ENCODE measurements at regions not wholly inside any gene's neighbourhood (a gene's known extent, or its start where the extent isn't known, plus 50 kb on each side); places are given as distances from the start of the nearest gene placed in this dataset.

DNA sequence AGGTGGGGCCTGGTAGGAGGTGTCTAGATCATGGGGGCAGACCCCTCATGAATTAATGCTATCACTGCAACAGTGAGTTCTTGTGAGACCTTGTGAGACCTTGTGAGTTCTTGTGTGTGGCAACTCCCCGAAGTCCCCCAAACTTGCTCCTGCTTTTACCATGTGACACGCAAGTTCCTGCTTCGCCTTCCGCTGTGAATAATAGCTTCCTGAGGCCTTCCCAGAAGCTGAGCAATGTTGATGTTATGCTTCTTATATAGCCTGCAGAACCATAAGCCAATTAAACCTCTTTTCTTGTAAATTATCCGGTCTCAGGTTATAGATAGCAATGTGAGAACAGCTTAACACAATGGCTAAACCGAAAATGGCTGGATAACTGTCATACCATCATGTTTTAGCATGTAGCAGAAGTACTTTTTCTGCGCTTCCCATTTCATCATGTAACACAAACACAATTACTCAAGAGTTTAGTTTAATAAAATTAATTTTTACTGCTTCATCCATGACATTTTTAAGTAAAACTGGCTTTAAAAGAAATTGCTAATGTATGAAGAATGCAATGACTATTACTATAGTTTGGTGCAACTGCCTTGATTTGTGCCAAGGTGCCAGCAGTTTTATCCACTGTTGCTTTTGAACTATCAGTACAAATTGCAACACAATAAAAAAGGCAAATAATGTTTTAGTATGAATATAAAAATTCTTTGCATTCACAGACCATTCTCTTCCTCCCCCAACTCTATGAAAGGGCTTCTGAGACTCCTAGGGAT lies 87.7 kb upstream of the TMEM168 start:
- Histone ChIP-seq H3K4me1 (ENCODE audit: control insufficient read depth in 1 of 2, insufficient read depth in 2 of 2, low read length in 2 of 2) (no peaks in the 10 kb centered on the region), H3K4me3 (ENCODE audit: low read length in 2 of 2) (no peak overlapping the region), H3K27ac (ENCODE audit: low read depth in 1 of 2, low read length in 2 of 2) (no peak overlapping the region), H3K36me3 (ENCODE audit: control insufficient read depth in 1 of 2, insufficient read depth in 2 of 2, low read length in 1 of 2) (peaks cover 0 to 2% of the 10 kb centered on the region in 2 donors), H3K27me3 (ENCODE audit: control insufficient read depth in 1 of 2, insufficient read depth in 2 of 2, low read length in 1 of 2) (no peaks in the 10 kb centered on the region), H3K9me3 (ENCODE audit: control insufficient read depth, low read length) (no peaks in the 10 kb centered on the region)
- intact Hi-C loops (cut with DNase I): no loop called here
- WGBS, 2 donors: 87 to 90% methylated on average over 7 of the region's 7 CpGs
- DNase-seq: no peak
- no peak for ATAC-seq (ENCODE audit: low FRiP score)

DNA sequence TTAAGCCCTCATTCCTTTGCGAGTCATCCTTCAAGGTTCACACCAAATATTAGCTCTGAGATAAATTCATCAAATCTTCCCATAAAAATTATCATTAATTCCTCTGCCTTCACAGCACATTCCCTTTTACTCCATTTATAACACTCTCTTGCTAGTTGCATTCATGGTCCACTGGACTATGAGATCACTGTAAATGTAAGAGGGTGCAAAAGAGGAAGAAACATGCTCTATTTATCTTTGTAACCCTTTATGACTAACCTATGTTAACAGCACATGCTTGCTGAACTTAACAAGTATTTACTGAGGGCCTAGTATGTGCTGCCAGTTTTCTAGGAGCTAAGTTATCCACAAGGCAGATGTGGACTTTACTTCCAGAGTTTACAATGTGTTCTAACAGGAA lies 86.7 kb upstream of the TMEM168 start:
- H3K27ac ChIP-seq (ENCODE audit: low read depth in 1 of 2, low read length in 2 of 2): no peak overlapping the region
- intact Hi-C loops (cut with DNase I): no loop called here
- WGBS, 2 donors: 97 to 98% methylated on average over 1 of the region's 1 CpG
- ATAC-seq (ENCODE audit: low FRiP score) (no peak), DNase-seq (no peak)
- H3K4me1 ChIP-seq (ENCODE audit: control insufficient read depth in 1 of 2, insufficient read depth in 2 of 2, low read length in 2 of 2): no peaks in the 10 kb centered on the region
- H3K36me3 ChIP-seq (ENCODE audit: control insufficient read depth in 1 of 2, insufficient read depth in 2 of 2, low read length in 1 of 2): peaks cover 0 to 2% of the 10 kb centered on the region in 2 donors
- no peak overlapping the region for H3K4me3 ChIP-seq (ENCODE audit: low read length in 2 of 2)
- no peaks in the 10 kb centered on the region for H3K27me3 ChIP-seq (ENCODE audit: control insufficient read depth in 1 of 2, insufficient read depth in 2 of 2, low read length in 1 of 2)
- H3K9me3 ChIP-seq (ENCODE audit: control insufficient read depth, low read length): no peaks in the 10 kb centered on the region

DNA sequence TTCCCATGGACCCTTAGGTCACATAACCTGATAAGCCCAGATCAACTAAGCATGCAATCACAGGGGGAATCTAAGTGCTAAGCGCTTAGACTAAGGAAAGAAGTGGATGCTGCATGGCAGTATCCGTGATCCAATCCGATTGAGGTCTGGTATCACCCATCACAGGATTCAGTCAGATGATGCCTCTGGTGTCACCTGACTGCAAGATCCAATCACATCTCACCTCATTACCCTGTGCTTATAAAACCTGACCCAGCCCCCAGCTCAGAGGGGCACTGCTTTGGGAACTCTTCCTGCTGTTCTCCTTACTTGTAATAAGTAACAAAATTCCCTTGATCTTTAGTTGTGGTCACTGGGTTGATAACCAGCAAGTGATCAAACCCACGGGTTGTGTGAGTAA lies 84.7 kb upstream of the TMEM168 start:
- Histone ChIP-seq H3K4me1 (ENCODE audit: control insufficient read depth in 1 of 2, insufficient read depth in 2 of 2, low read length in 2 of 2) (no peaks in the 10 kb centered on the region), H3K9me3 (ENCODE audit: control insufficient read depth, low read length) (no peaks in the 10 kb centered on the region), H3K27ac (ENCODE audit: low read depth in 1 of 2, low read length in 2 of 2) (no peak overlapping the region), H3K4me3 (ENCODE audit: low read length in 2 of 2) (no peak overlapping the region), H3K36me3 (ENCODE audit: control insufficient read depth in 1 of 2, insufficient read depth in 2 of 2, low read length in 1 of 2) (peaks cover 2 to 4% of the 10 kb centered on the region in 2 donors), H3K27me3 (ENCODE audit: control insufficient read depth in 1 of 2, insufficient read depth in 2 of 2, low read length in 1 of 2) (no peaks in the 10 kb centered on the region)
- DNase-seq (no peak), ATAC-seq (ENCODE audit: low FRiP score) (no peak)
- intact Hi-C loops (cut with DNase I): no loop called here
- WGBS, 2 donors: 94 to 96% methylated on average over 4 of the region's 4 CpGs

DNA sequence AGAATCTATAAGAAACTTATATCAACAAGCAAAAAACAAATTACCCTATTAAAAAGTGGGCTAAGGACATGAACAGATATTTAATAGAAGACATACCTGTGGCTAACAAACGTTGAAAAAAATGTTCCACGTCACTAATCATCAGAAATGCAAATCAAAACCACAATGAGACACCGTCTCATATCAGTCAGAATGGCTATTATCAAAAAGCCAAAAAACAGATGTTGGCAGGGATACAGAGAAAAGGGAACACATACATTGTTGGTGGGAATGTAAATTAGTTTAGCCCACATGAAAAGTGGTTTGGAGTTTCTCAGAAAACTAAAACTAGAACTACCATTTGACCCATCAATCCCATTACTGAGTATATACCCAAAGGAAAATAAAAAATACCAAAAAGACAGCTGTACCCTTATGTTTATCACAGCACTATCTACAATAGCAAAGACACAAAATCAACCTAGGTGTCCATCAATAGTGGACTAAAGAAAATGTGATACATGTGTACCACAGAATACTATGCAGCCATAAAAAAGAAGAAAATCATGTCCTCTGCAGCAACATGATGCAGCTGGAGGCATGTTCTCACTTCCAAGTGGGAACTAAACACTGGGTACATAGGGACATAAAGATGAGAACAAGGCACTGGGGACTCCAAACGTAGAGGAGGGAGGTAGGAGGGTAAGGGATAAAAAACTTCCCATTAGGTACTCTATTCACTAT lies 83.8 kb upstream of the TMEM168 start:
- no peak for ATAC-seq (ENCODE audit: low FRiP score)
- H3K9me3 ChIP-seq (ENCODE audit: control insufficient read depth, low read length): no peaks in the 10 kb centered on the region
- intact Hi-C loops (cut with DNase I): no loop called here
- no peak for DNase-seq
- no peak overlapping the region for H3K27ac ChIP-seq (ENCODE audit: low read depth in 1 of 2, low read length in 2 of 2)
- no peaks in the 10 kb centered on the region for H3K4me1 ChIP-seq (ENCODE audit: control insufficient read depth in 1 of 2, insufficient read depth in 2 of 2, low read length in 2 of 2)
- no peaks in the 10 kb centered on the region for H3K27me3 ChIP-seq (ENCODE audit: control insufficient read depth in 1 of 2, insufficient read depth in 2 of 2, low read length in 1 of 2)
- WGBS, 2 donors: 89 to 91% methylated on average over 4 of the region's 4 CpGs
- H3K4me3 ChIP-seq (ENCODE audit: low read length in 2 of 2): no peak overlapping the region
- peaks cover 2 to 4% of the 10 kb centered on the region in 2 donors for H3K36me3 ChIP-seq (ENCODE audit: control insufficient read depth in 1 of 2, insufficient read depth in 2 of 2, low read length in 1 of 2)

DNA sequence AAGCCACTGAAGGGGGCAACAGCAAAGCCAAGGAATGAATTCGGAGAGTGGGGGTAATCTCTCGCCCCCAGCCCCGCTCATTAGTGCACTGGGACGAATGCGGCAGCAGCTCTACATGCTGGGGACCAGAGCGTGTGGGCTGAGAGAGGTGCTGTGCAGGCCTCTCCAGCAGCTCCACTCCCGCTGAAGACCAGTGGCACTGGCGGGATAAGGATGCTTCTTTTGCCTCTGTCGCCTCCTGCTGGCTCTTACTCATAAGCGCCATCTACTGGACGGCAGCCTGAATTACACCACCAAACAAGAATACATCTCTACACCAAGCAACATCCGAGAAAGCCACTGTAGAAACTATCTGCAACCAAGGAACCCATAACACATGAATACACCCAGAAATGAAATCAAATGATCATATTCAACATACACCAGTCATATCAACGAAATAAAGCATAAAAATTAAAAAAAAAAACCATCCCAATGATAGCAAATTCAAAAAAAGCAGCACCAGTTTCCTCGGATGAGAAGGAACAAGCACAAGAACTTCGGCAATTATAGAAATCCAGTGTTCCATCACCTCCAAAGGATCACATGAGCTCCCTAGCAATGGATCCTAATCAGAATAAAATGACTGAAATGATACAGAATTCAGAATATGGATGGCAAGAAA lies 79.0 kb upstream of the TMEM168 start:
- H3K27ac ChIP-seq (ENCODE audit: low read depth in 1 of 2, low read length in 2 of 2): no peak overlapping the region
- no peaks in the 10 kb centered on the region for H3K9me3 ChIP-seq (ENCODE audit: control insufficient read depth, low read length)
- WGBS, 2 donors: 73 to 75% methylated on average over 15 of the region's 15 CpGs
- intact Hi-C loops (cut with DNase I): no loop called here
- H3K27me3 ChIP-seq (ENCODE audit: control insufficient read depth in 1 of 2, insufficient read depth in 2 of 2, low read length in 1 of 2): no peaks in the 10 kb centered on the region
- no peak for DNase-seq
- peaks cover 0 to 4% of the 10 kb centered on the region in 2 donors for H3K36me3 ChIP-seq (ENCODE audit: control insufficient read depth in 1 of 2, insufficient read depth in 2 of 2, low read length in 1 of 2)
- ATAC-seq (ENCODE audit: low FRiP score): peak; percentile 38
- no peak overlapping the region for H3K4me3 ChIP-seq (ENCODE audit: low read length in 2 of 2)
- H3K4me1 ChIP-seq (ENCODE audit: control insufficient read depth in 1 of 2, insufficient read depth in 2 of 2, low read length in 2 of 2): peaks cover 0 to 2% of the 10 kb centered on the region in 2 donors

DNA sequence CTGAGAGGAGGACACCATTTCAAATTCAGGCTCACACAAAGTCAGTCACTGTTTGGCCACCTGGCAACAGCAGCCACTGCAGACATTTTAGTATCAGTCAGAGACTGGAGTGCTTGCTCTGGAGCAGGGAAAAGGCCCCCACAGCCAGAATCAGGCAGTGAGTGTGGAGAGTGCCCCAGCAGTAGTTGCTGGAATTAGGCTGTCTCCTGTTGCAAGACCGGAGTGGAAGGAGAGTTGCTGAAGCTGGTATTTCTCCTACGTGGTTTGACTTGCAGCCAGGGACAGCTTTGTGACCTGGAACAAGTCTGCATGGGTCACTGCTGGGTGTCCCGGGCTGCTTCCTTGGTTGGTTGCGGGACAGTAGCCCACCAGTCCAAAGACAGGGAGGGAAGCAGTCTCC lies 78.4 kb upstream of the TMEM168 start:
- no peak for ATAC-seq (ENCODE audit: low FRiP score)
- intact Hi-C loops (cut with DNase I): no loop called here

DNA sequence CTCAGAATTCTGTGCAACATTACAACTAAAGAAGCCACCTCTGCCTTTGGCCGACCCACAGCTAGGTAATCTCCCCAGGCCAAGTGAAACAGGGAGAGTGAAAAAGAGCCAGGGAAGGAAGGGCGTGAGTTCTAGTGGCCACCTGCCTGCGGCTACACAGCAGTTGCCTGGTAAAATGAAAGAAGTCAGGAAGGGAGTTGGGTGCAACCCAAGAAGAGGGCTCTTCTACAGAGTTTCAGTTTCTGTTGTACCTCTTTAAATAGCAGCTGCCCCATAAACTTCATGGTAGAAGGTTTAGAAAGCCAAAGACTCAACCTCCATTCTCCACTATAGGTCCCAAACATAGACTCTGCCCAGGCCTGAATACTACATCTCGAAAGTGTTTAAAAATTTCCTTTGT lies 76.2 kb upstream of the TMEM168 start:
- no peak for DNase-seq

More for the DNA sequence above, 78.4 kb upstream of the TMEM168 start:
- Histone ChIP-seq H3K9me3 (ENCODE audit: control insufficient read depth, low read length) (no peaks in the 10 kb centered on the region), H3K36me3 (ENCODE audit: control insufficient read depth in 1 of 2, insufficient read depth in 2 of 2, low read length in 1 of 2) (peaks cover 0 to 4% of the 10 kb centered on the region in 2 donors), H3K4me1 (ENCODE audit: control insufficient read depth in 1 of 2, insufficient read depth in 2 of 2, low read length in 2 of 2) (peaks cover 0 to 2% of the 10 kb centered on the region in 2 donors), H3K4me3 (ENCODE audit: low read length in 2 of 2) (no peak overlapping the region), H3K27me3 (ENCODE audit: control insufficient read depth in 1 of 2, insufficient read depth in 2 of 2, low read length in 1 of 2) (no peaks in the 10 kb centered on the region), H3K27ac (ENCODE audit: low read depth in 1 of 2, low read length in 2 of 2) (no peak overlapping the region)
- DNase-seq: no peak
- 93% methylated on average over 4 of the region's 4 CpGs for WGBS, 2 donors

DNA sequence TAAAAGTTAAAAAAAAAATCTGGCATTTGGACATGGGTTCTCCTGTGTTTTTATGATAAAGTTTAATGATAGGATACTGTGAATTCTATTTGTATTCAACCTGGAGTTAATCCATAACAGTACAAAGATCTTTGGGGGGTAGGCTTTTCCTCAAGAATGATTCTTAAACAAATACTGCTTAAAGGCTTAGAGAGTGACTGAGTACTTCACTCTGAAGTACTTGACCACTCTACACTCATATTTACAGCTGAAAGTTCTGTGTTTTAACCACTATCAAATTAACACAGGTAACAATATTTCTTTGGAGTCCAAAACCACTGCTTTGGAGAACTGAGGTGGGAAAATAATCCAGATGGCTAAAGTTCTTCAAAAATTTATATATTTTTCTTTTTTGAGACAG lies 74.2 kb upstream of the TMEM168 start:
- peaks cover 0 to 2% of the 10 kb centered on the region in 2 donors for H3K4me1 ChIP-seq (ENCODE audit: control insufficient read depth in 1 of 2, insufficient read depth in 2 of 2, low read length in 2 of 2)
- intact Hi-C loops (cut with DNase I): no loop called here
- H3K27me3 ChIP-seq (ENCODE audit: control insufficient read depth in 1 of 2, insufficient read depth in 2 of 2, low read length in 1 of 2): no peaks in the 10 kb centered on the region
- H3K9me3 ChIP-seq (ENCODE audit: control insufficient read depth, low read length): no peaks in the 10 kb centered on the region
- ATAC-seq (ENCODE audit: low FRiP score) (no peak), DNase-seq (no peak)
- no peak overlapping the region for H3K27ac ChIP-seq (ENCODE audit: low read depth in 1 of 2, low read length in 2 of 2)
- H3K4me3 ChIP-seq (ENCODE audit: low read length in 2 of 2): no peak overlapping the region
- H3K36me3 ChIP-seq (ENCODE audit: control insufficient read depth in 1 of 2, insufficient read depth in 2 of 2, low read length in 1 of 2): no peaks in the 10 kb centered on the region

More for the DNA sequence above, 76.2 kb upstream of the TMEM168 start:
- Histone ChIP-seq H3K27me3 (ENCODE audit: control insufficient read depth in 1 of 2, insufficient read depth in 2 of 2, low read length in 1 of 2) (no peaks in the 10 kb centered on the region), H3K4me3 (ENCODE audit: low read length in 2 of 2) (no peak overlapping the region), H3K4me1 (ENCODE audit: control insufficient read depth in 1 of 2, insufficient read depth in 2 of 2, low read length in 2 of 2) (peaks cover 0 to 2% of the 10 kb centered on the region in 2 donors), H3K9me3 (ENCODE audit: control insufficient read depth, low read length) (no peaks in the 10 kb centered on the region), H3K36me3 (ENCODE audit: control insufficient read depth in 1 of 2, insufficient read depth in 2 of 2, low read length in 1 of 2) (peaks cover 0 to 4% of the 10 kb centered on the region in 2 donors), H3K27ac (ENCODE audit: low read depth in 1 of 2, low read length in 2 of 2) (no peak overlapping the region)
- ATAC-seq (ENCODE audit: low FRiP score): no peak
- intact Hi-C loops (cut with DNase I): no loop called here
- 74 to 76% methylated on average over 4 of the region's 4 CpGs for WGBS, 2 donors

Data from aorta (tissue), 5 donors.